SU-DHL-6 (cell line): ENCODE measurements at regions not wholly inside any gene's neighbourhood (a gene's known extent, or its start where the extent isn't known, plus 50 kb on each side); places are given as distances from the start of the nearest gene placed in this dataset.

Experiments
- H2AFZ ChIP-seq: fragments of 200-600 bp; sonication (generic); 2 replicates; pipeline ENCODE4 v1.6.1; 2014; ENCODE audit warnings: low read depth, mild to moderate bottlenecking, moderate library complexity, mixed read lengths, antibody characterized with exemption, low read length; ENCODE audit not compliant: severe bottlenecking
- H3F3A ChIP-seq: fragments of 200-600 bp; shearing (Covaris generic); 2 replicates; pipeline ENCODE4 v1.6.0; 2016; ENCODE audit warnings: antibody characterized with exemption, mild to moderate bottlenecking; ENCODE audit not compliant: insufficient read depth
- H3K27ac ChIP-seq: fragments of 200-600 bp; sonication (generic); 2 replicates; pipeline ENCODE4 v1.5.1; 2016; ENCODE audit warnings: low read depth, mild to moderate bottlenecking, low read length, moderate library complexity, mixed read lengths
- H3K27me3 ChIP-seq: fragments of 200-600 bp; sonication (generic), shearing (Covaris generic); 2 replicates; pipeline ENCODE4 v1.6.0; 2014; ENCODE audit warnings: mild to moderate bottlenecking, low read length
- H3K36me3 ChIP-seq: fragments of 200-600 bp; sonication (generic); 2 replicates; pipeline ENCODE4 v1.6.1; 2014; ENCODE audit warnings: mild to moderate bottlenecking, low read length, mixed read lengths
- H3K4me2 ChIP-seq: fragments of 300-600, 200-600 bp; shearing (Covaris generic), sonication (generic); 2 replicates; pipeline ENCODE4 v1.6.0; 2014; ENCODE audit warnings: low read length, low read depth, mild to moderate bottlenecking; ENCODE audit not compliant: poor library complexity, severe bottlenecking
- H3K4me3 ChIP-seq: fragments of 200-600 bp; sonication (generic); 2 replicates; pipeline ENCODE4 v1.5.1; 2014; ENCODE audit warnings: antibody characterized with exemption, low read length, mild to moderate bottlenecking, mixed read lengths; ENCODE audit not compliant: insufficient read depth, poor library complexity, severe bottlenecking
- H3K79me2 ChIP-seq: fragments of 200-600 bp; sonication (generic); 2 replicates; pipeline ENCODE4 v1.6.1; 2014; ENCODE audit warnings: mild to moderate bottlenecking, low read length, moderate library complexity; ENCODE audit not compliant: insufficient read depth
- H3K9ac ChIP-seq: fragments of 200-600 bp; sonication (generic); 2 replicates; pipeline ENCODE4 v1.7.0; 2014; ENCODE audit warnings: mild to moderate bottlenecking, low read length
- H3K9me2 ChIP-seq: fragments of 200-600 bp; sonication (generic); replicated peaks from 2 replicates; pipeline ENCODE4 v1.6.1; 2014; ENCODE audit warnings: low read length; ENCODE audit not compliant: insufficient read depth
- H3K9me3 ChIP-seq: fragments of 200-600 bp; sonication (generic); 2 replicates; pipeline ENCODE4 v1.6.1; 2014; ENCODE audit warnings: low read length, mixed read lengths; ENCODE audit not compliant: insufficient read depth
- H4K20me1 ChIP-seq: fragments of 200-600 bp; sonication (generic); 2 replicates; pipeline ENCODE4 v1.6.1; 2014; ENCODE audit warnings: low read depth, mild to moderate bottlenecking, antibody characterized with exemption, low read length, moderate library complexity, mixed read lengths
- EZH2phosphoT487 ChIP-seq: fragments of 200-600 bp; sonication (generic), shearing (Covaris generic); conservative IDR thresholded peaks from 2 replicates; pipeline ENCODE4 v1.6.1; 2018; ENCODE audit warnings: mild to moderate bottlenecking, antibody characterized with exemption, low read length, moderate library complexity, mixed read lengths
- TF ChIP-seq, protein P1 (sequence below): fragments of 200-600 bp; sonication (generic); IDR thresholded peaks from one replicate; pipeline ENCODE4 v1.5.1; 2017; ENCODE audit warnings: antibody characterized with exemption, mild to moderate bottlenecking, low read length, moderate library complexity; ENCODE audit not compliant: insufficient read depth, poor library complexity, severe bottlenecking

DNA sequence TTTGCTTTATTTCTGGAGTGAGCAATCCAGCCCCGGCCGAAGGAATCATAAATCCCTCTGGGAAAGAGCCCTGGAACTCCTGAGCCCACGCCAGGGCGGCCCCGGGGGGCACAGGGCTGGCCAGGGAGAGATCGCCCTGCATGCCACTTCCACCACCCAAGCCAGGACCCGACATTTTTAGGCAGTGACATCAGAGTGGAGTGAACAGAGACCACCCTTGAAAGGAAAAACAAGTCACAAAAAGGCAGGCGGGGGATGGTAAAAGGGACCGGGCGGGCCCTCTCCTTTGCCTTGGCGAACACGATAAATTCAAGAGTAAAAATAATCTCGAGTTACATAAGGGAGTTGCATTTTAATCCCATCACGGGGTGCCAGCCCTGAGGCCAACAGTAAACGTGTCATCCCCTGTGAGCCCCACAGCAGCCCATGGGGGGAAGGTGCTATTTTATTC lies 284.1 kb downstream of the C16orf95 start:
- TF ChIP-seq, protein P1, sequence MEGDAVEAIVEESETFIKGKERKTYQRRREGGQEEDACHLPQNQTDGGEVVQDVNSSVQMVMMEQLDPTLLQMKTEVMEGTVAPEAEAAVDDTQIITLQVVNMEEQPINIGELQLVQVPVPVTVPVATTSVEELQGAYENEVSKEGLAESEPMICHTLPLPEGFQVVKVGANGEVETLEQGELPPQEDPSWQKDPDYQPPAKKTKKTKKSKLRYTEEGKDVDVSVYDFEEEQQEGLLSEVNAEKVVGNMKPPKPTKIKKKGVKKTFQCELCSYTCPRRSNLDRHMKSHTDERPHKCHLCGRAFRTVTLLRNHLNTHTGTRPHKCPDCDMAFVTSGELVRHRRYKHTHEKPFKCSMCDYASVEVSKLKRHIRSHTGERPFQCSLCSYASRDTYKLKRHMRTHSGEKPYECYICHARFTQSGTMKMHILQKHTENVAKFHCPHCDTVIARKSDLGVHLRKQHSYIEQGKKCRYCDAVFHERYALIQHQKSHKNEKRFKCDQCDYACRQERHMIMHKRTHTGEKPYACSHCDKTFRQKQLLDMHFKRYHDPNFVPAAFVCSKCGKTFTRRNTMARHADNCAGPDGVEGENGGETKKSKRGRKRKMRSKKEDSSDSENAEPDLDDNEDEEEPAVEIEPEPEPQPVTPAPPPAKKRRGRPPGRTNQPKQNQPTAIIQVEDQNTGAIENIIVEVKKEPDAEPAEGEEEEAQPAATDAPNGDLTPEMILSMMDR = no peak
- no peak for TF ChIP-seq EZH2phosphoT487
- Histone ChIP-seq H3K79me2 (no peaks in the 10 kb centered on the region), H3K36me3 (no peaks in the 10 kb centered on the region), H3F3A (no peaks in the 10 kb centered on the region), H3K9ac (no peak overlapping the region), H3K4me3 (no peak overlapping the region), H3K27ac (no peak overlapping the region), H2AFZ (no peak overlapping the region), H3K9me2 (no peaks in the 10 kb centered on the region), H3K27me3 (no peaks in the 10 kb centered on the region), H3K4me2 (no peak overlapping the region), H4K20me1 (no peaks in the 10 kb centered on the region), H3K9me3 (no peaks in the 10 kb centered on the region)

DNA sequence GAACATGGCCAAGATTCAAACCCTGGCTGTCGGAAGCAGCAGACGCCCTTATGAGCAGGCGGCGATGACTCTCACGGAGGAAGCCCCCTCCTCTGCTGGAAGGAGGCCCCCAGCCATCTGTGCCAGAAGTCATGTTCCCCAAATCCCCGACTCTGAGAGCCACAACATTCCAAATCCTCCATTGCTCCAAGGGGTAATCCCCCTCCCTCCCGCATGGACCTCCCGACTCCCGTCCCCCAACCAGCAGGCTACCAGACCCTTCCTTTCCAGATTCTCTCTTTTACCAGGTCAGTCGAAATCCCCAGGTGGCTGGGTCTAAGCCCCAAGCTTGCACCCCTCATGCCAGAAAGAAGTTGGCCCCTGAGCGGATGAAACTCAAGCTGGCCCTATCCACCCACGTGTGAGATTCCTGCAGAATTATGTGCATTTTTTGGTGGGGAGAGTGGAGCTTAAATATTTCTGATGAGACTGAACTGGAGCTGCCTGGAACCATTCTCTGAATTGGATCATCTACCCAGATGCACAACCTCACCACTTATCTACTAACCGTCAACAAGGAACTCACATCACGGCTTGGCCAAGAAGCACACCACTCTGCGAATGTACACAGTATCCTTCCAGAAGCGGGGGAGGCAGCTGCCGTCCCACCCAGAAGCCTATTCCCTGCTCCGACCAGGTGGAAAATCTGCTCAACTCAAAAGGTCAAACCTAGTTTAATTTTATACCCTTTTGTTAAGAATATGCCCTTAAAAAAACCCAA lies 283.5 kb downstream of the C16orf95 start:
- Histone ChIP-seq H3K79me2 (no peaks in the 10 kb centered on the region), H3F3A (no peaks in the 10 kb centered on the region), H4K20me1 (no peaks in the 10 kb centered on the region), H3K4me2 (no peak overlapping the region), H3K4me3 (no peak overlapping the region), H3K27me3 (no peaks in the 10 kb centered on the region), H3K9me3 (no peaks in the 10 kb centered on the region), H3K36me3 (no peaks in the 10 kb centered on the region), H3K9me2 (no peaks in the 10 kb centered on the region), H3K27ac (no peak overlapping the region), H2AFZ (no peak overlapping the region), H3K9ac (no peak overlapping the region)
- TF ChIP-seq, protein P1 = no peak
- TF ChIP-seq EZH2phosphoT487 = no peak

DNA sequence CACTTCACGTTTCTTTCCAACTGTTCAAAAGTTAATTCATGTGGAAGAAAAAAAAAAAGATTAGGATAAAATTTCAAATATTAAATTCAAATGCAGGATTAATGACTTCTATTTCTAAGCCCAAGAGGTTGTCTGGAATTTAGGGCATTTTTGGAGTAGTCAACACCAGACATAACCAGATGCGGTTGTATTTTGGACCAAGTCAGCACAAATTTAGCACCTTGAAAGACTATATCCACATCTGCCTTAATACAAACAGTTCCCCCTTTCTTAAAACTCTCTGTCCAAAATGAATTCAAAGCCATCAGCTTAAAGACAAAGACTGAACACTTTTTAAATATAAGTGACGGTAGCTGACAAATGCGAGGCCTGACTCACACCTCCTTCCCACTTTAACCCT lies 282.9 kb downstream of the C16orf95 start:
- H3K36me3 ChIP-seq = no peaks in the 10 kb centered on the region
- H3K27ac ChIP-seq = no peak overlapping the region
- no peaks in the 10 kb centered on the region for H4K20me1 ChIP-seq
- no peak overlapping the region for H3K4me2 ChIP-seq
- H3K9me2 ChIP-seq = no peaks in the 10 kb centered on the region
- H3K4me3 ChIP-seq = no peak overlapping the region
- H3K27me3 ChIP-seq = no peaks in the 10 kb centered on the region
- no peak overlapping the region for H3K9ac ChIP-seq
- no peaks in the 10 kb centered on the region for H3K79me2 ChIP-seq
- H3K9me3 ChIP-seq = no peaks in the 10 kb centered on the region
- no peak for TF ChIP-seq EZH2phosphoT487
- TF ChIP-seq, protein P1 = no peak
- H2AFZ ChIP-seq = no peak overlapping the region
- H3F3A ChIP-seq = no peaks in the 10 kb centered on the region
